HCT116 (cell line): ENCODE measurements at regions not wholly inside any gene's neighbourhood (a gene's known extent, or its start where the extent isn't known, plus 50 kb on each side); places are given as distances from the start of the nearest gene placed in this dataset.

Experiments used
- ATAC-seq: fragments of 200-7000 bp; cut with Tn5 transposase; 2 replicates; pipeline ENCODE4 v1.9.1; 2020; ENCODE audit warnings: mild to moderate bottlenecking, moderate library complexity
- BruUV-seq: library from RNA; stranded (reverse); fragments of 400-500 nt; replicated peaks from 2 replicates; lab custom pipeline; 2021; lab: Mats Ljungman, UMichigan
- CTCF ChIA-PET: fragments of 300-600 bp; sonication (Branson Sonifier 250); formaldehyde crosslinking; loops from one replicate; lab custom pipeline; 2021; ENCODE audit warnings: antibody characterized with exemption; lab: Charles Lee
- POLR2A ChIA-PET: fragments of 300-600, 350-600 bp; sonication (Branson Sonifier 250); formaldehyde crosslinking; loops from one replicate; lab custom pipeline; 2021; ENCODE audit warnings: antibody characterized with exemption; lab: Charles Lee
- RAD21 ChIA-PET, 2 experiments: fragments of 300-600 bp; sonication (Branson Sonifier 250); formaldehyde crosslinking; loops; one replicate each; lab custom pipeline; 2023; ENCODE audit warnings: low total read pairs in 2 of 2; ENCODE audit not compliant: uncharacterized antibody in 2 of 2, unreplicated experiment in 2 of 2, low non-redundant PET in 1 of 2; lab: Charles Lee
- DNase-seq: peaks from one replicate; pipeline ENCODE4 v3.0.0-alpha.2; 2010; ENCODE audit warnings: low read depth, low spot score
- H2AFZ ChIP-seq: fragments of 200-600 bp; shearing (Covaris generic), sonication (generic); 2 replicates; pipeline ENCODE4 v1.6.1; 2017; ENCODE audit warnings: low read depth, mixed run types, mixed read lengths, antibody characterized with exemption, low read length; ENCODE audit not compliant: poor library complexity, severe bottlenecking
- H3K27ac ChIP-seq: 2 replicates; pipeline ENCODE4 v1.5.1; 2012; ENCODE audit warnings: low read depth, low read length
- H3K27me3 ChIP-seq: fragments of 200-600 bp; sonication (generic); 2 replicates; pipeline ENCODE4 v1.6.1; 2016; ENCODE audit warnings: mixed run types, low read length, mixed read lengths; ENCODE audit not compliant: insufficient read depth
- H3K36me3 ChIP-seq, 2 experiments: fragments of 200-500 bp in 1 of 2; fragments of 200-600 bp in 1 of 2; sonication (Bioruptor generic) in 1 of 2; sonication (generic) in 1 of 2; 2 replicates each; pipeline versions ENCODE4 v1.5.1 to v1.6.1; 2014 to 2016; ENCODE audit warnings: low read length in 2 of 2, inconsistent platforms in 1 of 2, mixed read lengths in 1 of 2, mixed run types in 1 of 2; ENCODE audit not compliant: insufficient read depth in 2 of 2, control insufficient read depth in 1 of 2
- H3K4me1 ChIP-seq, 2 experiments: fragments of 200-600 bp in 1 of 2; sonication (generic) in 1 of 2; 2 replicates each; pipeline versions ENCODE4 v1.5.1 to v1.6.1; 2012 to 2017; ENCODE audit warnings: low read length in 2 of 2, inconsistent platforms in 1 of 2, mild to moderate bottlenecking in 1 of 2, mixed read lengths in 1 of 2, mixed run types in 1 of 2, moderate library complexity in 1 of 2; ENCODE audit not compliant: insufficient read depth in 2 of 2, control insufficient read depth in 1 of 2
- H3K4me2 ChIP-seq: fragments of 200-600 bp; sonication (generic); 2 replicates; pipeline ENCODE4 v1.6.1; 2017; ENCODE audit warnings: mixed run types, low read length, mixed read lengths
- H3K4me3 ChIP-seq, 2 experiments: fragments of 200-600 bp in 1 of 2; sonication (generic) in 1 of 2; replicated peaks in 1 of 2; 2 replicates each; pipeline ENCODE4 v1.5.1; 2011 to 2016; ENCODE audit warnings: low read length in 2 of 2, control low read depth in 1 of 2, low read depth in 1 of 2, mild to moderate bottlenecking in 1 of 2, mixed read lengths in 1 of 2, mixed run types in 1 of 2
- H3K79me2 ChIP-seq: fragments of 200-600 bp; sonication (generic); 2 replicates; pipeline ENCODE4 v1.6.1; 2017; ENCODE audit warnings: mild to moderate bottlenecking, mixed run types, low read length, moderate library complexity, mixed read lengths; ENCODE audit not compliant: insufficient read depth
- H3K9ac ChIP-seq: fragments of 200-600 bp; sonication (generic); 2 replicates; pipeline ENCODE4 v1.6.1; 2016; ENCODE audit warnings: low read length, mixed read lengths
- H3K9me2 ChIP-seq: fragments of 200-600 bp; sonication (generic), shearing (Covaris generic); 2 replicates; pipeline ENCODE4 v1.6.1; 2017; ENCODE audit warnings: mixed run types, mild to moderate bottlenecking, moderate library complexity; ENCODE audit not compliant: insufficient read depth
- H3K9me3 ChIP-seq, 2 experiments: fragments of 200-500 bp in 1 of 2; fragments of 200-600 bp in 1 of 2; sonication (Bioruptor generic) in 1 of 2; sonication (generic) in 1 of 2; 2 replicates each; pipeline ENCODE4 v1.6.1; 2014 to 2017; ENCODE audit warnings: low read length in 2 of 2, mixed read lengths in 2 of 2, inconsistent platforms in 1 of 2, low read depth in 1 of 2, mild to moderate bottlenecking in 1 of 2, mixed run types in 1 of 2, moderate library complexity in 1 of 2; ENCODE audit not compliant: control insufficient read depth in 1 of 2, insufficient read depth in 1 of 2
- H4K20me1 ChIP-seq: fragments of 200-600 bp; sonication (generic), shearing (Covaris generic); 2 replicates; pipeline ENCODE4 v1.6.1; 2017; ENCODE audit warnings: mixed run types, mild to moderate bottlenecking, moderate library complexity; ENCODE audit not compliant: insufficient read depth
- CBX3 ChIP-seq: IDR thresholded peaks from 2 replicates; pipeline ENCODE4 v1.6.1; 2012; ENCODE audit warnings: low read depth
- CTCF ChIP-seq, 3 experiments: fragments of 200-600 bp in 1 of 3; sonication (generic) in 1 of 3; IDR thresholded peaks in 2 of 3; conservative IDR thresholded peaks in 1 of 3; 2 replicates each; pipeline ENCODE4 v1.5.1; 2012 to 2017; ENCODE audit warnings: low read depth in 2 of 3, low read length in 2 of 3, antibody characterized with exemption in 1 of 3, borderline replicate concordance in 1 of 3, control low read depth in 1 of 3, mild to moderate bottlenecking in 1 of 3, mixed read lengths in 1 of 3, mixed run types in 1 of 3, moderate library complexity in 1 of 3; ENCODE audit not compliant: insufficient read depth in 1 of 3
- EZH2phosphoT487 ChIP-seq: fragments of 200-600 bp; IDR thresholded peaks from 2 replicates; pipeline ENCODE4 v1.6.1; 2018; ENCODE audit warnings: antibody characterized with exemption, borderline replicate concordance
- FOSL1 ChIP-seq: IDR thresholded peaks from 2 replicates; pipeline ENCODE4 v1.6.1; 2012; ENCODE audit warnings: low read depth
- JUND ChIP-seq: IDR thresholded peaks from 2 replicates; pipeline ENCODE4 v1.6.1; 2012
- POLR2A ChIP-seq: IDR thresholded peaks from 2 replicates; pipeline ENCODE4 v1.7.0; 2011; ENCODE audit warnings: borderline replicate concordance; ENCODE audit not compliant: insufficient read depth, insufficient read length; ENCODE audit errors: extremely low read depth
- POLR2AphosphoS5 ChIP-seq: IDR thresholded peaks from 2 replicates; pipeline ENCODE4 v1.6.1; 2011; ENCODE audit warnings: mild to moderate bottlenecking, low read depth, low read length, moderate library complexity
- REST ChIP-seq: IDR thresholded peaks from 2 replicates; pipeline ENCODE4 v1.6.1; 2012; ENCODE audit warnings: low read depth
- SIN3A ChIP-seq: IDR thresholded peaks from 2 replicates; pipeline ENCODE4 v1.6.1; 2012; ENCODE audit warnings: low read depth
- SP1 ChIP-seq: IDR thresholded peaks from 2 replicates; pipeline ENCODE4 v1.6.1; 2012; ENCODE audit warnings: low read depth
- SRF ChIP-seq: IDR thresholded peaks from 2 replicates; pipeline ENCODE4 v1.6.1; 2012; ENCODE audit warnings: low read depth
- YY1 ChIP-seq: IDR thresholded peaks from 2 replicates; pipeline ENCODE4 v1.6.1; 2011; ENCODE audit warnings: low read length, low read depth, moderate library complexity, mild to moderate bottlenecking; ENCODE audit not compliant: insufficient replicate concordance; ENCODE audit errors: extremely low read depth
- ZNF274 ChIP-seq: fragments of 200-500 bp; sonication (Bioruptor generic); IDR thresholded peaks from 2 replicates; pipeline ENCODE4 v1.6.1; 2014; ENCODE audit warnings: mild to moderate bottlenecking, low read depth, low read length, inconsistent platforms
- intact Hi-C: fragments of 100-400 bp; cut with micrococcal nuclease; formaldehyde crosslinking; loops from 2 replicates; pipeline ENCODE4 v1.10.0; 2022
- TF ChIP-seq, protein P1 (sequence below): IDR thresholded peaks from 2 replicates; pipeline ENCODE4 v1.6.1; 2011; ENCODE audit warnings: mild to moderate bottlenecking, low read length, moderate library complexity; ENCODE audit not compliant: insufficient replicate concordance; ENCODE audit errors: extremely low read depth

DNA sequence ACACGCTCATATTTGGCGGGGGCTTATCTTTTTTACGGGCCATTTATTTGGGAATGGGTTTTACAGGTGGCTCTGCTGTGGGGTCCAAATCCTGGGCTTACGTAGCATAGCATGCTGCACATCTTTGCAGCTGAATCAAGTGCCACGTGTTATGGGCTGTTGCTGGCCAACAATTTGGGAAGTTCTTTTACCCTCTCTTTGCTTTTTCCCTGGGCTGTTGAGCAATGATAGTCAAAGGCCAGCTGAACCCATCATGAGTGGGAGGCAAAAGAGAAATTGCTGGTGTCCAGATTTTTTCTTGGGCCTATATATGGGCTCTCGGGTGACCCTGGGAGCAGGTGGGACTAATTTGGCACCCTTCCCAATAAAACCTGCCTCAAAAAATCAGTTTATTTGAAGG lies 209.3 kb upstream of the SATB1 start:
- H3K4me2 ChIP-seq: no peak overlapping the region
- no peaks in the 10 kb centered on the region for H3K4me1 ChIP-seq
- H2AFZ ChIP-seq: no peak overlapping the region
- TF ChIP-seq SP1: no peak
- TF ChIP-seq, protein P1, sequence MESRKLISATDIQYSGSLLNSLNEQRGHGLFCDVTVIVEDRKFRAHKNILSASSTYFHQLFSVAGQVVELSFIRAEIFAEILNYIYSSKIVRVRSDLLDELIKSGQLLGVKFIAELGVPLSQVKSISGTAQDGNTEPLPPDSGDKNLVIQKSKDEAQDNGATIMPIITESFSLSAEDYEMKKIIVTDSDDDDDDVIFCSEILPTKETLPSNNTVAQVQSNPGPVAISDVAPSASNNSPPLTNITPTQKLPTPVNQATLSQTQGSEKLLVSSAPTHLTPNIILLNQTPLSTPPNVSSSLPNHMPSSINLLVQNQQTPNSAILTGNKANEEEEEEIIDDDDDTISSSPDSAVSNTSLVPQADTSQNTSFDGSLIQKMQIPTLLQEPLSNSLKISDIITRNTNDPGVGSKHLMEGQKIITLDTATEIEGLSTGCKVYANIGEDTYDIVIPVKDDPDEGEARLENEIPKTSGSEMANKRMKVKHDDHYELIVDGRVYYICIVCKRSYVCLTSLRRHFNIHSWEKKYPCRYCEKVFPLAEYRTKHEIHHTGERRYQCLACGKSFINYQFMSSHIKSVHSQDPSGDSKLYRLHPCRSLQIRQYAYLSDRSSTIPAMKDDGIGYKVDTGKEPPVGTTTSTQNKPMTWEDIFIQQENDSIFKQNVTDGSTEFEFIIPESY: no peak
- TF ChIP-seq REST: no peak
- TF ChIP-seq CBX3: no peak
- TF ChIP-seq EZH2phosphoT487: no peak
- TF ChIP-seq YY1: no peak
- no peak for TF ChIP-seq ZNF274
- TF ChIP-seq SIN3A: no peak
- no peak for TF ChIP-seq FOSL1
- TF ChIP-seq SRF: no peak
- no peak for TF ChIP-seq POLR2A
- no peak for TF ChIP-seq POLR2AphosphoS5
- TF ChIP-seq JUND: no peak
- no peak for TF ChIP-seq CTCF (IDR thresholded peaks at IDR 0.05 in 2 of 3, conservative IDR thresholded peaks at IDR 0.05 in 1 of 3; ENCODE audit: borderline replicate concordance in 1 of 3, insufficient read depth in 1 of 3, low read depth in 2 of 3, low read length in 2 of 3)
- H3K27ac ChIP-seq: no peak overlapping the region
- H3K27me3 ChIP-seq: no peaks in the 10 kb centered on the region
- CTCF ChIA-PET: no interaction called here
- H3K36me3 ChIP-seq: no peaks in the 10 kb centered on the region
- H3K9me2 ChIP-seq: no peaks in the 10 kb centered on the region
- H3K4me3 ChIP-seq: no peak overlapping the region
- H3K9ac ChIP-seq: no peak overlapping the region
- no peaks in the 10 kb centered on the region for H4K20me1 ChIP-seq
- POLR2A ChIA-PET: no interaction called here
- no peaks in the 10 kb centered on the region for H3K79me2 ChIP-seq
- intact Hi-C loops: no loop called here
- no TSS peak for BruUV-seq
- DNase-seq: no peak
- no peaks in the 10 kb centered on the region for H3K9me3 ChIP-seq
- ATAC-seq: no peak
- RAD21 ChIA-PET: no interaction called here
